ENCODE measurements at regions not wholly inside any gene's neighbourhood (a gene's known extent, or its start where the extent isn't known, plus 50 kb on each side); places are given as distances from the start of the nearest gene placed in this dataset.

- TF ChIP-seq POLR2AphosphoS5 (IDR thresholded peaks at IDR 0.05) (no peak), POLR2A (IDR thresholded peaks at IDR 0.05) (no peak)
Observed at GRCh38 chr2:17373041-17373440, 145.2 kb downstream of the RAD51AP2 start.

Measured in sigmoid colon (tissue), 4 donors.